ENCODE measurements at regions not wholly inside any gene's neighbourhood (a gene's known extent, or its start where the extent isn't known, plus 50 kb on each side); places are given as distances from the start of the nearest gene placed in this dataset.

DNA sequence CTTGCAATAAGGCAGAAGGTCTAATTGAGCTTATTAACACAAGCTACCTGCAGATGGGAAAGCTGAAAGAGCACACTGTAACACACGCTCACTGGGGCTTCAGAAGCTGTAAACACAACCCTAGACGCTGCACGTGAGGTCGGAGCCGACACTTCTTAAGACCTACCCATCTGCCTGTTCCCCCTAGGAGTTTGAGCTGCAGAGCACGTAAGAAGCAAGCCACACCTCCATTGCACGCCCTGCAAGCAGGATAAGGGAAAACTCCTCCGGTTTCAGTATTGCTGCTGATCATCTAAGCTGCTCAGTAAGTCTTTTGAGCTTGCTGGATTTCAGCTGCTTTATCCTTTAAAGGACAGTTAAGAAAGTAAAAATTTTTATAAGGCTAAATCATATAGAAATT, 244.0 kb upstream of the ZWINT start:
- DNase-seq (ENCODE audit: low spot score) = no peak

DNA sequence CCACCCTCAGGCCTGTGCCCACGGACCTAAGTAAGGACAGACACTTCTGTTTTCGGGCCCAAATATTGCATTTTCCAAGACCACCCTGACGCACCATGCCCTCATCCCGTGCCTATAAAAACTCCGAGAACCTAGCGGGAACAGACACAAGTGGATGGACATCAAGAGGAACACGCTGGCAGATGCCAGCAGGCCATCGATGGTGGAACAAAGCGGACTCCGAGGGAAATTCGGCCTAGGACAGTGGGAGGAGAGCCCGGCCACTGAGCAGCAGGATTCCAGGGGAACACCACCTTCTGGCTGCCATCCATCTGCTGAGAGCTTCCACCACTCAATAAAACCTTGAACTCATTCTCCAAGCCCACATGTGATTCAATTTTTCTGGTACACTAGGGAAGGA, 243.6 kb upstream of the ZWINT start:
- DNase-seq (ENCODE audit: low spot score) = no peak

DNA sequence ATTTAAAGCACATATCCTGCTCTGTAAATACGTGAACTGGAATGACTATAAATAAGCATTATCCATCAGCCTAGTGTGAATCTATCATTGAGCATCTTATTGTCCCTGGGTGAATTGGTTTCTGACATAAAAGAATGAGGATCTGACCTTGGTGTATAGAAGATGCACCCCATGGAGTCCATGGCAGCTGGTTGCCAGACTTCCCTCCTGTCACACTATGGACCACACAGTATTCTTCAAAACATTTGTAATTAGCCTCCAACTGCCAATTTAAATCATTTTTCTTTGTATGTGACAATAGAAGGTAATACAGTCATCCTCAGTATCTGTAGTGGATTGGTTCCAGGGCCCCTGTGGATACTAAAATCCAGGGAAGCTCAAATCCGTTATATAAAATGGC, 238.1 kb upstream of the ZWINT start:
- DNase-seq (ENCODE audit: low spot score) = no peak

DNA sequence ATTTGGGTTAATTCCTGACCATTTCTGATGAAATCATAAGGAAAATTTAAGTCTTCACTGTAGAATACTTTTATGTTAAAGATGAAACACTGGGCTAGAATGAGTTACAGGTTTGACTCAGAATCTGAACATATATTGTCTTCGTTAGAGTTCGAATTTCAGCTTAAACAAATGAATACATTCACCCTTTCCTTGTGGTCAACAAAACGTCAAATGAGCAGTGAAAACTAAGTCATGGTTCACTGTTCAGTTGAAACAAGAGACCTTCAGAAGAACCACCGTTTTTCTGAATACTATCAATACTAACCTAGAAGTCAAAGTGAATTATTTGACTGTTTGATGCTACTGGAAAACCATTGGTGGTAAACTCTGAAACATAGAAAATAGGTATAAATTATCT, 235.2 kb upstream of the ZWINT start:
- DNase-seq (ENCODE audit: low spot score) = no peak

DNA sequence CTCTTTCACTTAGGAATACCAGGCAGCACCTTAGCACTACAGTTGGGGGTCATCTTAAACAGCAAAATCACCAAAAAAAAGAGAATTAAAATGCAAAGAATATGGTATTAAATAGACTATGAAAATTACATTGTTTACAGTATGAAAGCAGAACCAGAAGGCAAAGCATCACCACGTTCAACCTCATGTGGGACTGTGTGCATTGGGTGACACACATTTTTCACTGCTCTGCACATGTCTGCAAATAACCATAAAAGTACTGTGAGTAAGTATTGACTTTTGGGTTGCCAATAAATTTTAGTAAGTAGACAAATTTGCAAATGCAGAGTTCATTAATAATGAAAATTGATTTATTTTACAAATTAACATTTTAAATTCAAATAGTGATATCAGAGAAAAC, 232.1 kb upstream of the ZWINT start:
- no peak for DNase-seq (ENCODE audit: low spot score)

DNA sequence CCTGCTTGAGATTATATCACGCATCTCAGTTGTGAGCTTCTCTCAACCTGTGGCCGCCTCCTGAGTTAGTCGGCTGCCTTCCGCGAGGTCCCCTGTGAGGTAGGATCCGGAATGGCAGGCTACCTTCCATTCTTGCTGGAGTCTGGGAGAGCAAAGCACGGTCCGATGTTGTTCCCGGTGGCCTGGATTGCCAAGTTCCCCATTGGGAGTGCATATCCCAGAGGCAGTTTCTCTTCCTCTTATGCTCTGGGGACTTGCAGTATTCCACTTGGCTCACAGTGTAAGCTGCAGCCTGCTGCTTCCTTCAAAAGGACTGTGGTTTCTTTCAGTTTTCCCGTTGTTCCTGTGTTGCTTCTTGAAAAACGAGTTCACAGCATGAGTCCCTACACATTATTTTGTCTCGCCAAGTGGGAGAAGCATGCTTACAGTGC, 225.4 kb upstream of the ZWINT start:
- no peak for DNase-seq (ENCODE audit: low spot score)

DNA sequence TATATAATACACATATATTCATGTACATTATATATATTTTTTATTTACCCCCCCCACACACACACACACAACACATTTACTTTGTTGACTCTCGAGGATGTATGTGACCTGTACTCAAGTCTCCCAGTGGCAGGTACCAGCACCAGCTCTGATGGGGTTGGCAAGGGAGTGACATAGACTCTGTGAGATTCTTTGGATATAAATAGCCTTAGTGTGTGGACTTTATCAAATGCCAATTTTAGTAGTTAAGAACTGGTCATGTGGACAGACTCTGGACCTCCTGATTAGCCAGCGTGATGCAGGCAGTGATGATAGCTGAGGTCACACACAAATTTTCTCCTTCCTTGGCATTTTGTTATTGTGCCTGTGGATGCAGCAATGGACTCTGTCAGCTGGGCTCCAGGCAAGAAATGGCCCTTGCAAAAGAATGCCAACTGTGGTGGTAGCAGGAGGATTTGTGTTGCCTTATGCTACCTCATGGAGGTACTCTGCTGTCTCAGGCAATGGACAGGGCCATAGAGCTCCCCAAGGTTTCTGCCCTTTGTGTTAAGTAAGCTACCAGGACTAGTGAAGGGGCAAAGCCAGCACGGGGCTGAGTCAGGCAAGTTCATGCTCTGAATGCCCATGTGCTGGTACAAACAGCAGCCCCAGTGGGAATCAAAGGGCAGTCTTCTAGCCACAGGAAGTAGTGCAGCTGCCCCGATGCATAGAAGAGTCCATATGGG, 224.6 kb upstream of the ZWINT start:
- DNase-seq (ENCODE audit: low spot score) = no peak

DNA sequence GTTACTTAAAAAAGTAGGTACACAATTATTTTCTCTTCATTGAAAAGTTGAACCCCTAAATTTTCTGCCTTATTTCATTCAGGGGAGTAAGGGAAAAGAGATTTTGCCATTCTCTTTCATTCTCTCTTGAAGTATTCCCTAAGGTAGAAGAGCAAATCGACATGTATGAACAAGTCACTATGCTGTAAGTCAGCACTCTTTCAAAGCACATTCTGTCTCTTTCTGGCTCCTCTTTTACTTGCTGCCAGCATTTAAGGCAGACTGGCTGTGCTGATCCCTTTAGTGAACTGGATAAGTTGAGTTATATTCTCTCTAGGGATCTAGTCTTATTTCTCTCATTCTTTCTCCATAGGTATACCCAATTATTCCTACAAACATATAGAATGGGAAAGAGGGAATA, 222.3 kb upstream of the ZWINT start:
- no peak for DNase-seq (ENCODE audit: low spot score)

DNA sequence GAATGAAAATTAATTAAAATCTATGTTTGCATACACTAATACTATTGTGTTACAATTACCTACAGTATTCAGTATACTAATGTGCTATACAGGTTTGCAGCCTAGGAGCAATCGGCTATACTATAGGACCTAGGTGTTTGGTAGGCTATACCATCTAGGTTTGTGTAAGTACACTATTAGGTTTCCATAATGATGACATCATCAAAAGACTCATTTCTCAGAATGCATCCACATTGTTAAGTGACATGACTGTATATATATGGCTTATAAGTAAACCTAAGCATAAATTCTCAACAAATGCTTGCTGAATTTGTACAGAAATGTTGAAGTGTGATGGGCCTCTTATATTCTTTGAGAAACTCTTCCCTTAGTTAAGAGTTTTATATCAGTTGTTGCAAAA, 206.5 kb upstream of the ZWINT start:
- no peak for DNase-seq (ENCODE audit: low spot score)

DNA sequence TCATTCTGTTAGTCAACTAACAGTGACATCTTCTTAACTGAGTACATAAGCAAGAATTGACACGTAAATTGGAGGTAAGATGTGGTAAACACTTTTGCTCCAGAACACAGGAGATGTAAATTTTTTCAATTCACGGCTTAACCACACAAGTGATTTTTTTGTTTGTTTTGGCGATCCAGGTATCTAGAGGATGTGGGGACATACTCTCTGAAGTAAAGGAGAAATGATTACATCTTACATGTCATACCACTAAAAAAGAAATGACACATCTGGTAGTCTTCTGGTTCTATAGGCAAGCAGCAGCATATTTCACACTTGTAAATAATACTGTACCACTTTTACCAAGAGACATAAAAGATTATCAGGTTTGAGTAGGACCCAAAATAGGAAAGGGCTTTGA, 200.3 kb upstream of the ZWINT start:
- DNase-seq (ENCODE audit: low spot score) = no peak

DNA sequence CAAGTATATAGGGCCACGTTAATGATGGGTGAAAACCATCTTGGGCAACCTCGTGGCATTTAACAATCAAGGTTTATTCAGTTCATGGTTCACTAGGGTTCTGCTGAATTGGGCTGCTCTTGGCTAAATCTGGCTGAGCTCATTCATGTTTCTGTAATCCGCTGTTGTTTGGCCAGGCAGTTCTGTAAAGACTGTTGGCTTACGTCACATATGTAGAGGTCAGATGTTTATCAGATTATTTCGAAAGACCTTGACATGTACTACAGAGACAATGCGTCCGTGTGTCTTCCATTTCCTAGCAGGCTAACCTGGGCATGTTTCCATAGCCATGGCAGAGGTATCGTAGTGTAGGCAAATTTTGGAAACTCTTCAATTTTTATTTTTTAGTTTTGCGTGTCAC, 190.0 kb upstream of the ZWINT start:
- DNase-seq (ENCODE audit: low spot score) = no peak

DNA sequence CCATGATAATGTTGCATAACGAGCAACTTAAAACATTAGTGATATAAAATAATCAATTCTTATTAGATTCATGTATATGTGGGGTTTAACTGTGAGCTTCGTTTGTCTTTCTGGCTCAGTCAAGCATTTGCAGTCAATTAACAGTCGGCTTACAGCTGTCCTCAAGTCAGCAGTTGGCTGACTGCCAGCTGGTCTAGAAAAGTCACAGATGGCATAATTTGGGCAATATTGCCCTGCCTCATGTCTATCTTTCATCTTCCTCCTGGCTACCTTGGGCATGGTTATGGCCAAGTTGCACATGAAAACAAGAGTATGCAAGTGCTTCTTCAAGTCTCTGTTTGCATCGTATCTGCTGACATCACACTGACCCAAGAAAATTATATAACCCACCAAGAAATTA, 186.1 kb upstream of the ZWINT start:
- DNase-seq (ENCODE audit: low spot score) = no peak

DNA sequence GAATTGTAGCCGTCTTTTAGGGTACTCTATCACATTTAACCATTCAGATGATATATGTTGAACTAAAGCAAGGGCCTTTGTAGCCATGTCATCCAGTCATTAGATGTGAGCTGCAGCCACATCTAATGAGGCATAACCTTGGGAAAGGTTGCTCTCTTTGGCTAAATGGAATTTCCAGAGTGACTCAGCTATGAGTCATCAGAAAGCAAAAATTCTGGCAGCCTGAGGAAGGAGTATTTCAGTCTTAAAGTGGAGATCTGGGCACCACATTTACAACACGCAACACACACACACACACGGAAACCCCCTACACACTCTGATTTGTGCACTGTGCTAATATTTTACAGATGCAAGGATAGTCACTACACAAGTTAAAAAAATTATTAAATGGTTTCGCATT, 176.9 kb upstream of the ZWINT start:
- peak; percentile 11 for DNase-seq (ENCODE audit: low spot score)

DNA sequence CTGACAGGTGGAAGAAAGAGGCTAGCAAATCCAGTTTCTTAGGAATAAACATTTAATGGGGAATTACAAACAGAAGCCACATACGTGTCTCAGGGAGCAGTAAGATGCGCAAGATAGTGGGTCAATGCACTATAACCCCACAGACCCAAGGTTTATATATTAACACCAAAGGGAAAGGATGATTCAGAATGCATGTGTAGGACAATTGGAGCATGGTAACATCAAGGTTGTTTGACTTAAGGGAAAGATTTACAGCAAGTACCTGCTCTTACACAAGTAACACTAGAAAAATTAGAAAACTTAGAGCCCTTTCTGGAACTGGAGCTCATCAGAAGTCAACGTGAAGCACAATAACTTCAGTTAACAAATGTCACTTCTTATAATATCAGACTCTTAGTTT, 161.1 kb upstream of the ZWINT start:
- no peak for DNase-seq (ENCODE audit: low spot score)

DNA sequence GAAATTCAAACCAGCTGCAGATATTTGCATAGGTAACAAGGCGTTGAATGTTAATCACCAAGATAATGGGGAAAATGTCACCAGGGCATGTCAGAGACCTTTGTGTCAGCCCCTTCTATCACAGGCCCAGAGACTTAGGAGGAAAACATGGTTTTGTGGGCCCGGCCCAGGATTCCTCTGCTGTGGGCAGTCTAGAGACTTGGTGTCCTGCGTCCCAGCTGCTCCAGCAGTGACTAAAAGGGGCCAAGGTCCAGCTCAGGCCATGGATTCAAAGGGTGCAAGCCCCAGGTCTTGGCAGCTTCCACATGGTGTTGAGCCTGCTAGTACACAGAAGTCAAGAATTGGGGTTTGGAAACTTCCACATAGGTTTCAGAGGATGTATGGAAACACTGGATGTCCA, 147.5 kb upstream of the ZWINT start:
- DNase-seq (ENCODE audit: low spot score) = no peak

DNA sequence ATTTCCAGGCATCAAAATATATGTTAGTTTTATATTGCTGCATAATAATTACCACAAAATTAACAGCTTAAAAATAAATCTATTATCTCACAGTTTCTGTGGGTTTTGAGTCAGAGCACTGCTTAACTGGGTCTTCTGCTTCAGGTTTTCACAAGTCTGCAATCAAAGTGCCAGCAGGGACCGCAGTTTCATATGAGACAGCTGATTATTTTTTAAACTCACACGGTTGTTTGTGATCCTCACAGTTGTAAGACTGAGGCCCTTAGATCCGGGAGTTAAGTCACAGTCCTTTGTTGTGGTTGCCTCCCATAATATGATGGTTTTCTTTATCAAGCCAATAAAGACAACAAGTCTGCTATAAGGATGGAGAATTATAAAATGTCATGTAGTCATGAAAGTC, 146.0 kb upstream of the ZWINT start:
- no peak for DNase-seq (ENCODE audit: low spot score)

DNA sequence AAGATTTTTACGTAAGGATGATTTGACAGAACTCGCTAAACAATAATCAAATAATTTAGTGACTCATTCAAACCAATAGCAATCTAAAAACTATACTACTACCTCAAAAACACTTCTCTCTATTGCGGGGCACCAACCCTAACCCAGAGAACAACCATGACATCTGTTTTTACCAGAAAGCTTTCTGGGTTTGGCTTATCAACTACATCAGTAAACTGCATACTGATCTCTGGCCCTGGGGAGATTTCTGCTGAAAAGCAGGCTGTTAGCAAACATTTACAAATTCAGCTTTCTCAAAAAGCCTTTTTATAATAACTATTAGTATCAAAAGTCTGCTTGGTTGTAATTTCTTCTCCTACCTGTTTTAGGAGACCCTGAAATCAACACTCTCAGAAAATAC, 144.5 kb upstream of the ZWINT start:
- no peak for DNase-seq (ENCODE audit: low spot score)

DNA sequence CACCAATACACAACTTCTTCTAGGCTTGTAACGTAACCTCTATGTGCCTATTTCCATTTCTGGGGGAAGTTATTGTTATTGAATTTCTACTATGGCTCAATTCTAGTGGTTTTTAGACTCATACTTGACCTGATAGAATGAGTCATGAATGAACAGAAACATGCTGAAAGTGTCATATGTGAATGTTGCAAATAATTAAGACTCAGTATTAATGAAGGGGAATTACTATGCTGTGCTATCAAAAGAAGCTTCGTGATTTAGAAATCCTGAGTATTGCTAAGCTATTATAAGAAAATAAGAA, 135.1 kb upstream of the ZWINT start:
- DNase-seq (ENCODE audit: low spot score) = no peak

DNA sequence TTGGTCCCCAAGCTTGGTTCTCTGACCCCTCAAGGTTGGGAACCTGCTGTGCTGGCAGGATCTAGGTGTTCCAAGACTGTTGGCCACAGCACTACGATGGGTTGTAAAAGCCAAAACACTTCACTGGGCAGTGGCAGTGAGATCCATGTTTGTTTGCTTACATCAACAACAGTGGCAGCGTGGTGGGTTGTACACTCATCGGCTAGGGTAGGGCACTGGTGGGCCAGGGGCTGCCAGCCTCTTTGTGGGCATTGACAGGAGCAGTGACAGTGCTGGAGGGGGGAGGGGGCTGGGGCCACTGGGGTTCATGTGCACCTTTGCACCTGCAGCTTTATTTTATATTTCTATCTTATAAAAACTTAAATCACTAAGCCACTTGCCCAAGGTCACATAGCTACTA, 126.7 kb upstream of the ZWINT start:
- no peak for DNase-seq (ENCODE audit: low spot score)

DNA sequence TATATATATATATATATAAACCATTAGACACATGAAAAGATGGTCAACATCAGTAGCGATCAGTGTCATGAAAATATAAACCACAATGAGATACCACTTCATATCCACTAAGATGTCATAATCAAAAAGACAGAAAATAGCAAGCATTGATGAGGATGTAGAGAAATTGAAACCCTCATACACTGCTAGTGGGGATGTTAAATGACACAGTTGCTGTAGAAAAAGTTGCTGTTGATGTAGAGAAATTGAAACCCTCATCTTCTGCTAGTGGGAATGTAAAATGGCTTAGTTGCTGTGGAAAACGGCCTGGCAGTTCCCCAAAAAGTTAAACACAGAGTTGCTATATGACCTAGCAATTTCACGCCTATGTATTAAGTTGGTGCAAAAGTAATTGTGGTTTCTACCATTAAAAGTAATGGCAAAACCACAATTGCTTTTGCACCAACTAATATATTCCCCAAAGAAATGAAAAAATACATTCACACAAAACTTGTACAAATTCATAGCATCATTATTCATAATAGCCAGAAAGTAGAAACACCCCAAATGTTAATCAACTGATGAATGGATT, 120.5 kb upstream of the ZWINT start:
- no peak for DNase-seq (ENCODE audit: low spot score)

DNA sequence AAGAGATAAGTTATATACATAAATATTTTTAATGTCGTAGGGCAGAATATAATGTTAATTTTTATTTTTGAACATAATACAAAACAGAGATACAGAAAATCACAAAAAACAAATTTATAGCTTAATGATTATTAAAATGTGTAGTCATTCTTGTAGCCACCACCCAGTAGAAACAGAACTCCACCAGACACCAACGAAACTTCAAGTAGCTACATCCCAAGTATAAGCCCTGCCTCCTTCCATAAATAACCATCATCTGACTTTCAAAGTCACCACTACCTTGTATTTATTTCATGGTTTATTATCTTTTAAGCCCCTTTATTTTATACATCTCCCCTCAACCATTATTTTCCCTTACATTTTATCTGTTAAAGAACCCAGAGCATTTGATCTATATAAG, 111.9 kb upstream of the ZWINT start:
- DNase-seq (ENCODE audit: low spot score) = no peak

DNA sequence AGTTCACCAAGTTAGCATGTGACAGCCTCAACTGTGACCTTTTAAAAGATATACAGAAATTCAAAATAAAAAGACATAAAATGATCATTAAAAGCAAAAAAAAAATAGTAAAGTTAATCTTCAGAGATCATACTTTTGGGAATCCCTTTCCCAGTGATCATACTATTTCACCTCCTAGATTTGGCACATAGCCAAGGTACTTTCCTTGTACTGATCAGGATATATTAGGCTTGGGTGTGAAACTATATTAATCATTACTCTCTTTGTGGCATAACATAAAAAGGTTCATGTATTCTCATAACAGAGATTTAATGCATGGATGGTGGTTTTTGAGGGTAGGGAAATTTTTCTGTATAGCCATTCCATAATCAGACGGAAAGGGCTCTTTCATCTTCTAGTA, 109.6 kb upstream of the ZWINT start:
- DNase-seq (ENCODE audit: low spot score) = no peak

DNA sequence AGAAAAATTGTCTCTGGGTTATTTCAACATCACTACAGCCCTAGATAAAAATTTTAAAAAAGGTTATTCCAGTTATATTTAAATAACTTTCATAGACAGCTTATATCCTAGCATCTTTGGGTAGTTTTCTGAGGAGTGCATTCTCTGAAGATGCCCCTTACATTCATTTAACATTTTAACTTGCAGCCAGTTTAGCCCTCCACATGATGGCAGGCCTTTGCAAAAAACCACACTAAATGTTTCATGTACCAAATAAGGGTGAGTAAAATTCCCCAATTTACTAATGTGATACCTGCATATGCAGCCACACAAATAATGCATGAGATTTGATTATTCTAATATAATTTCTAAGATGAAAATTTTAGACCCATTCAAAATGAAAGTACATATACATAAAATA, 108.4 kb upstream of the ZWINT start:
- no peak for DNase-seq (ENCODE audit: low spot score)

DNA sequence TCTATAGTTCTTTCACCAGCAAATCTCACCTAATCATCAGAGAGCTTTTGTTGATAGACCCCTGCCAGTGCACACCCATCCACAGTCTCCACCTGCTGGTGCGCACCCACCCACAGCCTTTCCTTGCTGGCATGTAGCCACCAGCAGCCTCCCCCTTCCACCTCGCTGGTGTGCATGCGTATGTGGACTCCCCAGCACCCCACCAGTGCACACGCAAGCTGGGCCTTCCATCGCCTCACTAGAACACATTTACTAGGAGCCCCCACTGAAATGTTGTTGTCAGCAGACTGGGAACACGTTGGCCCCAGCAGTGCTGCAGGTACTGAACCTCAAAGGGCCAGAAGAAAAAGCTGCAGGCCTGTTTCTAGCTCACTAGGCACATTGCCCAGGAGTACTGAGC, 104.9 kb upstream of the ZWINT start:
- no peak for DNase-seq (ENCODE audit: low spot score)

DNA sequence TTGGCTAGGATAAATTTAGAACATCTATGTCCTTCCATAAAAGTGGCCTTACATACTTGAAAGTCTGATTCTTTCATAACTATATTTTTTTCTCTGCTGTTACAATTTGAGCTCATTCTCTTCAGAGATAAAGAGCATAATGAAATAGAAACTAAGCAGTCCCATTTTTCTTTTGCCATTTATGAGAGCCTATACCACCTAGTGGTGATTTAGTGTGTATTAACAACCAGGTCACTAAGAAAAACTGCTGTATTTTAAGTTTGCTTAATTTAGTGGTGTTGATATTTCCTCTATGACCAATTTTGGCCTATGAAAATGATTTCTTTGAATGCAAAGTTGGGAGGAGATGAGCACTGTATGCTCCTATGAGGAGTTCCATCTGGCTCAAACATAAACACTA, 88.7 kb upstream of the ZWINT start:
- no peak for DNase-seq (ENCODE audit: low spot score)
